ENCODE measurements at regions not wholly inside any gene's neighbourhood (a gene's known extent, or its start where the extent isn't known, plus 50 kb on each side); places are given as distances from the start of the nearest gene placed in this dataset.
A peak's percentile ranks its signal among the peaks of the same experiment; 100 is the strongest.
"Not testable (repeated sequence)": the region's sequence is repeated elsewhere in the genome, so short reads cannot be mapped to it uniquely, and the experiment has no call there.

DNA sequence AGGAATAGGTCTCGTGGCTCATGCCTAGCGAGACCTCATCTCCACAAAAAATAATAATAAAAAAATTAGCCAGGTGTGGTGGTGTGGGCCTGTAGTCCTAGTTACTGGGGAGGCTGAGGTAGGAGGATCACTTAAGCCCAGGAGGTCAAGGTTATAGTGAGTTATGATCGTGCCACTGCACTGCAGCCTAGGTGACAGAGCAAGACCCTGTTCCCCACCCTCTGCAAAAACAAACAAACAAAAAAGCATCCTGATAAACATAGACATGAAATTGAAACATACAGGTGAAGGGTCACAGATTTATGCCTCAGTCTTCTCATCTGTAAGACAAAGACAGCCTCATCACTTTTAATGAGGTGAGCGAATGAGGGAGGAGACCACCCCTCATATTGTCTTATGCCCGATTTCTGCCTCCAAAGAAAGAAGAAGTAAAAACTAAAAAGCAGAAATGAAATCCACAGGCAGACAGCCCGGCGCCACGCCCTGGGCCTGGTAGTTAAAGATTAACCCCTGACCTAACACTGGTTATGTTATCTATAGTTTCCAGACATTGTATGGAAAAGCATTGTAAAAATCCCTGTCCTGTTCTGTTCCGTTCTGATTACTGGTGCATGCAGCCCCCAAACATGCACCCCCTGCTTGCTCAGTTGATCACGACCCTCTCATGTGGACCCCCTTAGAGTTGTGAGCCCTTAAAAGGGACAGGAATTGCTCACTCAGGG is 138.5 kb downstream of the OR2B2 start:
- DNase-seq (ENCODE audit: low spot score) = not testable (repeated sequence)

DNA sequence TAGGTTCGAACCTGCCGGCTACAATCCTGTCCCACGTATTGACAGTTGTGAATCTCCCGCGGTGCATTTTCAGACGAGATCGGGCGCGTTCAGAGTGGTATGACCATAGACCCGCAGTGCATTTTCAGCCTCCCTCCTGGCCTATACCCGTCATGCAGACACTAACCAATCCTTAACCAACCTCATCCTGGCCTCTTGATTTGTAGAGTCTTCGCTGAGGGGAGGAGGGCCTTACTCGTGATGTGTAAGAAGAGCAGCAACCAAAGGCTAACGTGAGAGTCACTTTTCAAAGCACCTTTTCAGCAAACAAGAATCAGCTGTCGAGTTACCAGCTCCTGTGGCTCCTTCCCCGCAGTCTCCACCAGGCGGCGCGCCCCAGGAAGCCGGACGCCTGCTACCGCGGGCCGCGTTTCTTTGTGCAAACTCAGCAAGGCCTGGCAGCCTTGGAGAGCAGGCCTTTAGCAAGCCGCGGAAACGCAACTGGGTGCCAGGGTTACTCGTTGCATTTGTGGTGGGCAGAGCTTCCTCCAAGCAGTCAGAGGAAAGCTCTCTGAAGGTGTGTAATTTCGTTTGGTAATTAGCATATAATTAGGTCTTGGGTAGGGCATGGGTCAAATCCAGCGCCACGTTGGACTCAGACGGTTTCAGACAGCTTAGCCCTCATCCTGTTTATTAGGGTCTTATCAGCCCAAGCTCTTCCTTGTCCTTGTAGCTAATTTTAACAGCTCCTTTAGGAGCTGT is 139.8 kb downstream of the OR2B2 start:
- DNase-seq (ENCODE audit: low spot score) = peak; percentile 79

DNA sequence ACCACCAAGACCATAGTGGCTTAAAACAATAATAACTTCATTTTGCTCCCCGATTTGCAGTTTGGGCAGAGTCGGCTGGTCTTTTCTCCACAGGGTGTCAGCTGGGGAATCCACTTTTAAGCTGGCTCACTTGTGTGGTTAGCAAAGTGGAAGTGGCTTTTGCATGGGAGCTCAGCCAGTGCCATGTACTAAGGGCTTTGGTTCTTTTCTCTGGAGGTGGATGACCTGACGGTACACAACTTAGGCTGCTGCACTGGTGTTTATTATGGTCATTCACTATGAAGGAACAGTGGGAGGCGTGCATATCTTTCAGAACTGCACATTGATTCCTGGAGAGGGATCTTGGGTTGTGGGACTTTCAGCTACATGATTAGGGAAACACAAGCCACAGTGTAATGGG is 141.0 kb downstream of the OR2B2 start:
- DNase-seq (ENCODE audit: low spot score) = no peak

DNA sequence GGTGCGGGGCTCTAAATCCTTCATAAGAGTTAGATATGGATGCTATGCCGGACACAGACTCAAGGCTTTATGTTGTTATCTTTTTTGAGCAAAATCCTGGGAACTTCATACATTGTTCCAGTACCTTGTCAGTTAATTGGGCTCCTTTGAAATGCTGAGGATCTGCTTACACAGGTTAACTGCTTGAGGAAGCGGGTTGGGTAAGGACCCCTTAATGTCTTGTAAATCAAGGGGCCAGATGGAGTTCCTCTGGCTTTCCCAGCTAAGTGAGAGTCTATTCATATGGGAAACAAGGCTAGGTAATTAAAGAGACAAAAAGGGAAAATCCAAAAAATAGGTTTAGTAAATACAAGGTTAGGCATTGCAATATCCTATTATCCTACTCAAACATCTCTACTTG is 141.5 kb downstream of the OR2B2 start:
- DNase-seq (ENCODE audit: low spot score) = no peak

DNA sequence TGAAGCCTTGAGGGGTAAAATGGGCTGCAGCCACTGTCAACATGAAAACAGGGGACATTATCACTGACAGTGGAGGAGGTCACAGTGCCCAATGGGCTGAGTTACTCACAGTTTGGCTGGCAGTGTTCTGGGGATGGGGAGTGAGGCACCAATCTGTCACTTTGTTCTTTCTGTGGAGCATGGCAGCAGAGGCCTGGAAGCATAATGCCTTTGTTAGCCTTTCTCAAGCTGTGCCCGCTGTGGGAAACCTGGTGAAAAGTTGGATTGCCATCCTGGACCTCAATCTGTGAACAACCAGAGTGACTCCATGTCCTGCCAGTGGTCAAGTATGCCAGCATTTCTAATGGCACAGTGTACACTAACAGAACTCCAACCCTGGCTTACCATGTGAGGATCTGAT is 143.6 kb downstream of the OR2B2 start:
- no peak for DNase-seq (ENCODE audit: low spot score)

DNA sequence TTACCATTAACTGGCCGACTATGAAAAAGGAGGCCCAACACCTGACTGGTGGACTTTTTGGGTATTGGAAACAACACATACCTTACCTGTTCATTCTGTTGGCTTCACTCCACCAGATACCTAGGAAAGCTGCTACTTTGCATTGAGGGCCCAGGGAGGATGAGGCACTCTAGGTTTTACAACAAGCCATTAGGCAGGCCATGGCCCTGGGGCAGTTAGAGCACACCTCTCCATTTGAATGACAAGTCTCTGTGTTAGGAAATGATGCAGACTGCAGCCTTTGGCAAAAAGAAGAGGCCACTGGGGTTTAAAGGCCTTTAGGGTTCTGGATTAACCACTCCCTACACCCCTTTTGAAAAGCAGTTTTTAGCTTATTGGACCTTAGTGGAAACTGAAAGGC is 144.3 kb downstream of the OR2B2 start:
- DNase-seq (ENCODE audit: low spot score) = no peak

DNA sequence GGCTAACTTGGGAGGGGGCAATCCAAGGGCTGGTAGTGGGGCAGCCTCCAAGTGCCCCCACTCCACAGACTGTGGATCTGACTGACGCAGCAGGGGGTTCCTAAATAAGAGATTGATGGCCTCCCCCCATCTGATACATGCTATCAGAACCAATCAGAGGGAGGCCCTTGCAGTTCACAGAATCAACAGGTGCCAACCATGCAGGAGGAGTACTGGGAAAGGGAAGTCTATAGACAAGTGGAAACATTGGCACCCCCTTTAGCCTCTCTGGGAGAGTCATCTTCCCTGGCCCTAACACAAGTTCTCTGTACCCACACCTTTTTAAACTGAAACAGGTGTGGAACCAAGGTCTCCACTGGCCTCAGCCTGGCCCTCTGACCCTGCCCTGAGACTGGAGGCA is 145.8 kb downstream of the OR2B2 start:
- no peak for DNase-seq (ENCODE audit: low spot score)

DNA sequence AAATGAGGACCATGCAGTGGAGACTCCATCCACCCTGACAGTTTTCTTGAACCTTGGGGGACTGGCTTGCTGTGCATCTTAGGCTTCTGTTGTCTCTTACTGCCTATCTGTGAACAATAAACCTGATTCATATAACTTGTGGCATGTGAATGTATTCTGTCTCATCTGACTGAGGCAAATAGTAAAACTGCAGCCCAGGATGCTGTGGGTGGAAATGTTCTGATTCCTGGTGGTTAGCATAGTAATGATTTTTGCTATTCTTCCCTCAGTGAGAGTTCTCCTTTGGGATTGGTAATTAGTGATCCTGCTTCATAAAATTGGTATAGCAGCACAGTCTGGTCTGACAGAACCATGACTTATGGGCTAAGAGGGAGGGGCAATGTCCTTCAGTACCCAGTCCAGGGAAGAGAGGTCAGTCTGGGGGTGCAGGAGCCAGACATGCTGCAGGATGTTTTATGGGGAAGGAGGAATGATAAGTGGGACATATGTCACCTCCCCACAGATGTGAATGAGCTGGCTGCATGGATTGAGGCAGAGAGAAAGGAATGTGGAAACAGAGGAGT is 147.1 kb downstream of the OR2B2 start:
- DNase-seq (ENCODE audit: low spot score) = no peak

DNA sequence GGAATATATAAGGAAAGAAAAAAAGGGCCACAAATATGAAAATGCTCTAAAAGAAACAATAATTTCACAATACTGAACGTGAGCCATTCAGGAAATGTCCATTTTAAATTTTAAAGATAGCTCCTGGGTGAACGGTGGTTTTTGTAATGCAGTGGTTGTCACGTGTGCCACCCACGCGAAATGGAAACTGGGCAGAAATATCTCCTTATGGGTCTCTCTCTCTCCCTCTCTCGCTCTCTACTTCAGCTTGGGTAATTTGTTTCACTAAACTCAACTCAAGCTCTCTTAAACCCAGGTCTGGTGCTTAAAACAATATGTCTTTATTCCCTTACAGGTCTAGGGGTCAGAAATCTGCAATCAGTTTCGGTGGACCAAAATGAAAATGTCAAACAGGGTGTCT is 150.8 kb downstream of the OR2B2 start:
- no peak for DNase-seq (ENCODE audit: low spot score)

DNA sequence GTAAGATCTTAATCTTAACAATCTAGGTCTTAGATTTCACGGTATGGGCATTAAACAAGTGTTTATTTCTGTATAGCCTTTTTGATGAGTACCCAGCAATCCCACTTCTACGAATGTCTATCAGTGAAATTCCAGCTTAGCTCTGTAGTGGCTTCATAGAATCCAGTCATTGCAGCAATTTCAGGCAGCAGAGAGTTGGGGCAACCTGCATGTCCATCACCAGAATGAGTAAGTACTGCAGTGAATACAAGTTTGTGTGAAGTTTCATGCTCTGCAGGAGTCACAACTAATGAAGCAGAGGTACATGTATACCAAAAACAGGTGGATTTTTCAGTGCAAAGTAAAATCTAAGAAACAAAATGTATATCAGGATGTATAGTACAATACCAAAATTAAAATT is 151.7 kb downstream of the OR2B2 start:
- no peak for DNase-seq (ENCODE audit: low spot score)

DNA sequence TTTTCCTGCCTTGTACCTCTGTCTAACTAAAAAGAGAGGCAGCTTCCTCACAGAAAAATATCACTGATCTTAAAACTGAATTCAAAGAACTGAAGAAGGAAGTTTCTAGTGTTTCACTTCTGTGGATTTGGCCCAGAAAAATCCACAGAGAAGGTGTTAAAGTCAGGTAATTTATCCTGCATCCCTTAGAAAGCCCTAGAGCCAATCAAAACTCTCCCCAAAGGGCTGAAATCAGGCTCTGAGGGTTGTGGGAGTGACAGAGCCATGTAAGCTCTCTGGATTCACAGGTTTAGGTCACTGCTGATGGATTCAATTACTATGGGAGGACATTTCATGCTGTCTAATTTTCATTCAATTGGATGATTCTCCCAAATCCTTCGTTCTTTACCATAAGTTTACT is 152.3 kb downstream of the OR2B2 start:
- DNase-seq (ENCODE audit: low spot score) = no peak

DNA sequence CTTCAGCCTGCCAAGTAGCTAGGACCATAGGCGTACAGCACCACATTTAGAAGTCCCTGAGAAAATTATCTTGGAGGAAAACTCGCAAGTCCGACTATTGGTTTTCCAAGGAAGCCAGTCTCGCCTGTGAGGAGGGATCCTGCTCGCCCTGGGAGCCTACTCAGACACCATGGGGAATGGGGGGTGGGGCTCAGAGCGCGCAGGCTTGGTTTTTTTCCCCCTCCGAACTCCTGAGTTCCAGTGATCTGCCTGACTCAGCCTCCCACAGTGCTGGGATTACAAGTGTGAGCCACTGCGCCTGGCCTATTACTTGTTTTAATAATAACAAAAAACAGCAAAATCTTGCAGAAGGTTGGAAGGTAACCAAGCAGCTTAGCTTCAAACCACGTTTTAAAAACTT is 153.7 kb downstream of the OR2B2 start:
- no peak for DNase-seq (ENCODE audit: low spot score)

DNA sequence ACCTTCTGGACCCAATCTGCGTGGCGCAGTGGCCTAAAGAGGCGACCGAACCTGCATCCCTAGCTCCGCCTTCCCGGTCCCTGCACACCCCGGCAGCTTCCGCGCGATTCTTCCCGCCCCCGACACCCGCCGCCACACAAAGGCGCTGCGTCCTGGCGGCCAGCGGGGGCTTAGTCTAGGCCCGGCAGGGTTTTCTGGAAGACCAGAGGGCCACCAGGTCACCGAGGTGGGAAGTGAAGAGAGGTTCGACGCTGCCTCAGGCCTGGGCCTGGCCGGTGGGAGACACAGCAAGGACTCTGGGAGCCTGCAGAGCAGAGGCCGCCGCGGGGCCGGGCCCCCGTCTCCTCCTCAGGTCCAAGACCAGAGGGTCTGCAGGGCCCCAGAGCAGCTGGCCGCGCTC is 154.9 kb downstream of the OR2B2 start:
- no peak for DNase-seq (ENCODE audit: low spot score)

DNA sequence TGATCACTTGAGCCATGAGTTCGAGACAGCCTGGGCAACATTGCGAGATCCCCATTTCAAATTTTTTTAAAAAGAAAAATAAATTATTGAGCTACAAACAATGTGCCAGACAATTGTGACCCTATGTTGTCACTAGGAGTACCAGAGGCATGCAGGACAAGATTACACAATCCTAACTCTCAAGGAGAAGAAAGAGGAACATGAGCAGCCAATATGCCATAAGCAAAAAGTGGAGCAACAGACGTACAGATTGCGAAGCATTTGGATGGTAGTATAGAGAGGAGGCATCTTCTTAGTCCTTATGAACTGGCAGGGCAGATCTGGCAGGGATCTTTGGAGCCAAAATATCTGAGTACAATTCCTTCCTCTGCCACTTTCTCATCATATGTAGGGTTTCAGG is 156.4 kb downstream of the OR2B2 start:
- no peak for DNase-seq (ENCODE audit: low spot score)

DNA sequence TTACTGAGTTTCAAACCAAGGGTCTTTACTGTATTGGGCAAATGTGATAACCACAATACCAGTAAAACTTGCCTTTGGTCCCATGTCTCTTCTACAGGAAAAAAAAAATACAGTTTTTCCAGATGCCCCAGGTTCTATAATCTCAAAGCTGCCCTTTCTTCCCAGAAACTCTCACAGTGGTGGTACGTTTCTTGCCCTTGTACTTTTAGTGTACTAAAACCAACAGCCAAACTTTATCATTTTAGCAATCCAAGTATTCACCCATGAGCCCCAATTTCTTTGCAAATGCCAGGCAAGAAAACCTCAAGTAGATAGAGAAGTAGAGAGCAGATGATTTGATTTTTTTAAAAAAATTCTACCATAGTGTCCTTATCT is 157.8 kb downstream of the OR2B2 start:
- DNase-seq (ENCODE audit: low spot score) = no peak

DNA sequence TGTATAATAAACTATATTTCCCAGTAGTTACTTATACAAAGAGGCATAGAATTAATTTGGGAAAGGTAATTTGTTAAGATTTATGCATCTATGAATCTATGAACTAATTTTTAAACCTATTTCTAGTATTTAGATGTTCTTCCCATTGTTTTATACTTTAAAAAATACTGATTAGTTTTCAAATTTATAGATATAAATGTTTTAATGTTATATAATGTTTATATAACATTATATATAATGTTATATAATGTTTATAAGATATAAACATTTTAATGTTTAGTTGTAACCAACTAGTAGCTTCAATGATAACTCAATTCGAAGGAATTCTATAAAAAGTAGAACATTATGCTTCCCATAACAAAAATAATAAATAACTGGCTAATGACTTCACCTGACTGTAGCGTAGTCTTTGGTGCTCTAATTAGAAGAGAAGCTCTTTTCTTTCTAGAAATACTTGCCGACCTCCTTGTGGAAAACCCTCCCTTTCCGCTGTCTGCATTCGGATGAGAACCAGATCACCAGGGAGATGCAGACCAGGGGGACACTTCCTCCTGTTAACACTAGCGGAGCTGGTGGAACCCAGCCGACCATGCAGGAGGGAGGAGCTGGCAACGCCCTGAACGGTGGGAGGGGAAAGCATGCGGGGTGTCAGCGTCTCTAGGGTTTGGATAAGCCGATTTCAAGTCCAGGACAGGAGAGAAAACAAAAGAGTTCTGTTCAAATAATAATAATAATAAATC is 158.4 kb downstream of the OR2B2 start:
- DNase-seq (ENCODE audit: low spot score) = peak; percentile 93

DNA sequence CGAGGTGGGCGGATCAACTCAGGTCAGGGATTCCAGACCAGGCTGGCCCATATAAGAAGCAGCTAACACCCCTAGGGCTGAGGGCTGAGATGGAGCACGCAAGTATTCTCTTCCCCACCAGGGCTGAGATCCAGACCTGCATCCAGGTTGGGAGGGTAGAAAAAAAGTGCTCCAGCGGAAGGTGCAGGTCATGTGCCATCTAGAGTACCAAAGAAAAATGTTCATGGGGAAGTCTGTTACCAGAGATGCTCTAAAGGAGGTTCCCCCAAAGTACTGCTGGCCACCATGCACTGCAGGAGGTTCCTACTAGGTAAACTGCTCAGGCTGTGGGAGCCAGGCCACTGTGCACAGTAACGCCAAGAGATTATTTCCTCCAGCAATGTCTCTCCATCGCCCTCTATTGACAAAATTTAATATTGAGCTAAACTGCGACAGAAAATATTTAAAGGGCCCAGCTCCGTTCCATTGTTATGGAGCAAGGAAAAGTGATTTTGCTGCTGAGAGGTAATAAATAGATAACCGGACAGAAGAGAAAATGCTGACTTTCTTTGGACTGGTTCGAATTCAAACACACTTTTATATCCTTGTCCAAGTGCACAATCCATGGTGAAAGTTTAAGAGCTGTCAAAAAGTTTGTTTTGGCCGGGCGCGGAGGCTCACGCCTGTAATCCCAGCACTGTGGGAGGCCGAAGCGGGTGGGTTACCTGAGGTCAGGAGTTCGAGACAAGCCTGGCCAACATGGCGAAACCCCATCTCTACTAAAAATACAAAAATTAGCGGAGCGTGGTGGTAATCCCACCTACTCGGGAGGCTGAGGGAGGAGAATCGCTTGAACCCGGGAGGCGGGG is 159.9 kb downstream of the OR2B2 start:
- DNase-seq (ENCODE audit: low spot score) = peak; percentile 68

DNA sequence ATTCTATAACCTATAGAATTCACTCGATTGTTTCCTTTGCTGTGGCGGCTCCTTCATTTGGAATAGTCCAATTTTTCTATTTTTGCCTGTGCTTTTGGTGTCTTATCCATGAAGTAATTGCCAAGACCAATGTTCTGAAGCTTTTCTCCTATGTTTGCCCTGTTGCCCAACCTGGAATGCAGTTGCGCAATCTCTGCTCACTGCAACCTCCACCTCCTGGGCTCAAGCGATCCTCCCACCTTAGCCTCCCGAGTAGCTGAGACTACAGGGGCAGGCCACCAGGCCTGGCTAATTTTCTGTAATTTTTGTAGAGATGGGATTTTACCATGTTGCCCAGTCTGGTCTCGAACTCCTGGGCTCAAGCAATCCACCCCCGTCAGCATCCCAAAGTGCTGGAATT is 163.5 kb downstream of the OR2B2 start:
- no peak for DNase-seq (ENCODE audit: low spot score)

DNA sequence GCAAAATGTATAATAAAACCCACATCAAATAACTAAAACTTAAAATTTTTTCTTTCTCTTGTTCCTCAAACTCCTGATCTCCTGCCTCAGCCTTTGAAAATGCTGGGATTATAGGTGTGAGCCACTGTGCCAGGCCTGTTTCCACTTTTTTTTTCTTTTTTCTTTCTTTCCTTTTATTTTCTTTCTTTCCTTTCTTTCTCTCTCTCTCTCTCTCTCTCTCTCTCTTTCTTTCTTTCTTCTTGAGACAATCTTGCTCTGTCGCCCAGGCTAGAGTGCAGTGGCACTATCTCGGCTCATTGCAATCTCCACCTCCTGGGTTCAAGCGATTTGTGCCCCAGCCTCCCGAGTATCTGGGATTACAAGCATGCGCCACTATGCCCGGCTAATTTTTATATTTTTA is 164.6 kb downstream of the OR2B2 start:
- no peak for DNase-seq (ENCODE audit: low spot score)

DNA sequence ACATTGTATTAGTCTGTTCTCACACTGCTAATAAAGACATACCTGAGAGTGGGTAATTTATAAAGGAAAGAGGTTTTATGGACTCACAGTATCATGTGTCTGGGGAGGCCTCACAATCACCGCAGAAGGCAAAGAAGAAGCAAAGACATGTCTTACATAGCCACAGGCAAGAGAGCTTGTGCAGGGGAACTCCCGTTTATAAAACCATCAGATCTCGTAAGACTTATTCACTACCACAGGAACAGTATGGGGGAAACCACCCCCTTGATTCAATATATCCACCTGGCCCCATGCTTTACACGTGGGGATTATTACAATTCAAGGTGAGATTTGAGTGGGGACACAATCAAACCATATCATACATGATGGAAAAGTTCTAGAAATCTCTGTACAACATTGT is 165.3 kb downstream of the OR2B2 start:
- not testable (repeated sequence) for DNase-seq (ENCODE audit: low spot score)

DNA sequence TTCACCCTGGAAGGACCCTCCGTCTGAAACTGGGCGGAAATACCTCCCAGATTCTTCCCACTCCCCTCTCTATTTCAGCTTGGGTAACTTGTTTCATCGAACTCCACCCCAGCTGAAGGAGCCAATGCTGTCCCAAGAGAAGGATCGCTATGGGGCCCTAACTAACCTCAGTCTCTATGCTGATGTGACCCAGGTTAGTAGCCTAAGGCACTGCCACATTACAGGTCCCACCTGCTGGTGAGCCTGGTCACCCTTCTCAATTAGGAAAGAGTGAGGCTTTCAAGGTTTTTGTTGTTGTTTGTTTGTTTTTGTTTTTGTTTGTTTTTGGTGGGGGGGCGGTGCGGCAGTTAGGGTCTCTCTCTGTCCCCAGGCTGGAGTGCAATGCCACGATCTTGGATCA is 168.4 kb downstream of the OR2B2 start:
- no peak for DNase-seq (ENCODE audit: low spot score)
